Fibroblast of lung (primary cell): ENCODE measurements at regions not wholly inside any gene's neighbourhood (a gene's known extent, or its start where the extent isn't known, plus 50 kb on each side); places are given as distances from the start of the nearest gene placed in this dataset.

Experiments used
- DNase-seq, 2 donors: peaks; one replicate each; pipeline versions ENCODE4 v3.0.0 to v3.0.0-alpha.2; 2010; ENCODE audit warnings: low read depth in 2 of 2
- H2AFZ ChIP-seq: 2 replicates; pipeline ENCODE4 v1.5.1; 2012; ENCODE audit warnings: low read length, control low read depth, inconsistent platforms
- H3K27ac ChIP-seq: 2 replicates; pipeline ENCODE4 v1.5.1; 2011; ENCODE audit warnings: low read length, control low read depth; ENCODE audit not compliant: insufficient read depth
- H3K27me3 ChIP-seq: 2 replicates; pipeline ENCODE4 v1.5.1; 2011; ENCODE audit warnings: mild to moderate bottlenecking, low read length; ENCODE audit not compliant: control insufficient read depth, insufficient read depth
- H3K36me3 ChIP-seq: 2 replicates; pipeline ENCODE4 v1.5.1; 2011; ENCODE audit warnings: low read length; ENCODE audit not compliant: control insufficient read depth, insufficient read depth
- H3K4me1 ChIP-seq: 2 replicates; pipeline ENCODE4 v1.5.1; 2011; ENCODE audit warnings: low read length; ENCODE audit not compliant: control insufficient read depth, insufficient read depth; ENCODE audit errors: extremely low read depth
- H3K4me2 ChIP-seq: 2 replicates; pipeline ENCODE4 v1.5.1; 2011; ENCODE audit warnings: low read length, control low read depth; ENCODE audit not compliant: insufficient read depth; ENCODE audit errors: extremely low read depth
- H3K4me3 ChIP-seq, 4 experiments: fragments of 200-600 bp in 1 of 4; sonication (generic) in 1 of 4; replicated peaks in 1 of 4; 2 replicates each; pipeline ENCODE4 v1.5.1; 2011 to 2016; ENCODE audit warnings: low read length in 4 of 4, low read depth in 3 of 4, mild to moderate bottlenecking in 3 of 4, control low read depth in 2 of 4, inconsistent platforms in 1 of 4, mixed read lengths in 1 of 4; ENCODE audit not compliant: insufficient read depth in 1 of 4; ENCODE audit errors: control extremely low read depth in 1 of 4
- H3K79me2 ChIP-seq: 2 replicates; pipeline ENCODE4 v1.5.1; 2012; ENCODE audit warnings: mild to moderate bottlenecking, low read length, inconsistent platforms; ENCODE audit not compliant: control insufficient read depth, insufficient read depth
- H3K9ac ChIP-seq: 2 replicates; pipeline ENCODE4 v1.5.1; 2011; ENCODE audit warnings: mild to moderate bottlenecking, low read length, control low read depth; ENCODE audit not compliant: insufficient read depth
- H3K9me3 ChIP-seq: 2 replicates; pipeline ENCODE4 v1.5.1; 2012; ENCODE audit warnings: low read depth, low read length; ENCODE audit not compliant: control insufficient read depth, insufficient read depth
- H4K20me1 ChIP-seq: 2 replicates; pipeline ENCODE4 v1.5.1; 2011; ENCODE audit warnings: low read length; ENCODE audit not compliant: control insufficient read depth, insufficient read depth; ENCODE audit errors: extremely low read depth
- CTCF ChIP-seq, 2 donors: IDR thresholded peaks in 1 of 2; conservative IDR thresholded peaks in 1 of 2; 1 replicate in 1 of 2; 2 replicates in 1 of 2; pipeline ENCODE4 v1.5.1; 2011 to 2012; ENCODE audit warnings: low read length in 2 of 2, control low read depth in 1 of 2, inconsistent platforms in 1 of 2, low read depth in 1 of 2, mild to moderate bottlenecking in 1 of 2
- EZH2 ChIP-seq: IDR thresholded peaks from 2 replicates; pipeline ENCODE4 v1.5.1; 2012; ENCODE audit warnings: low read length, control low read depth, mild to moderate bottlenecking; ENCODE audit errors: missing control alignments

DNA sequence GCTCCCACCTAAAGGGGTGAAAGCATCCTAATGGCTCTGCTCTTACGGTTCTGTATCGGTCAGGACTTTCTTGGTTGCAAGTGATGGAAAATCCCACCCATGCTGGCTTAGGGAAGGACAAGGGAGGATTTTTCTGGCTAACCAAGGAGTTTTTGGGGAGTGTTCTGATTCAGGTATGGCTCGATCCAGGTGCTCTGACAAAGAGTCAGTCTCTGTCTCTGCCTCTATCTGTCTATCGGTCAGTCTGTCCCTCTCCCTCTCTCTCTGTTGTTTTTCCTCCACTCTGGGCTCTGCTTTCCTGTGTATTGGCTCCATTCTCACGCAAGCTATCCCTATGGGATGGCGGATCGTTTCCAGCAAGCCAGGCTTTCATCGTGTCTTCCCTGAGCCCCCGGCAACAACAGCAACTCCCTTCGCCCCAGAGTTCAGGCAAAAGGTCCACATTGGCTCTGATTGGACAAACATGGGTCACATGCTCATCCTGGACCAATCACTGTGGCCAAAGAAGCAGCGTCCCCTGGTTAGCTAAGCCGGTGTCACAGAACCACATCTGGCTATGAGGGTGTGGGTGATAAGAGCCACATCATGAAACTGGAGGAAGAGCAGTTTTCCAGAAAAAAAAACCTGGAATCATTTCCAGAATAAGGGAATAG lies 160.3 kb downstream of the BMP7 start:
- Histone ChIP-seq H3K27ac (no peak overlapping the region), H3K27me3 (no peaks in the 10 kb centered on the region), H3K4me1 (no peaks in the 10 kb centered on the region), H3K79me2 (no peaks in the 10 kb centered on the region), H2AFZ (no peak overlapping the region), H3K9me3 (no peaks in the 10 kb centered on the region), H3K36me3 (no peaks in the 10 kb centered on the region), H3K4me2 (no peak overlapping the region), H4K20me1 (no peaks in the 10 kb centered on the region), H3K4me3 (no peak overlapping the region), H3K9ac (no peak overlapping the region)
- no peak for DNase-seq
- no peak for TF ChIP-seq EZH2
- no peak for TF ChIP-seq CTCF (conservative IDR thresholded peaks at IDR 0.05 in 1 of 2, IDR thresholded peaks at IDR 0.05 in 1 of 2; ENCODE audit: low read depth in 1 of 2, low read length in 2 of 2)

DNA sequence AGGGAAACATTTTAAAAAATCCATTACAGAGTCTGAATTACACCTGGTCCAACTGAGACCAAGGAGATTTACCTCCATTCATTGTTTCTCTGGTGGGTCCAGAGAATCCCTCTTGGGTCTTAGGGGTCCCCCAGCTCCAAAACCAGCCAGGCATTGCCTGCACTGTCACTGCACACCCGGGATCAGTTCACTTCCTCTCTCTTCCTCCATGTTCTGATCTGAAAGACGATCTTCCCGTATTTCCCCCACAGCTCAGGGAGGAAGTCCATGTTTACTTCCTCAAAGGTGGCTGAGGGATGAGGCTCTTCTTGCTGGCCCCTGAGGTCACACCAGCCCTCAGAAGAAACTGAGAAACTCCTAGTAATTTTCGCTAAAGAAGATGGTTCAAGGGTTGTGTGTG lies 159.7 kb downstream of the BMP7 start:
- Histone ChIP-seq H3K9ac (no peak overlapping the region), H4K20me1 (no peaks in the 10 kb centered on the region), H3K9me3 (no peaks in the 10 kb centered on the region), H2AFZ (no peak overlapping the region), H3K4me2 (no peak overlapping the region), H3K4me3 (no peak overlapping the region), H3K27ac (no peak overlapping the region), H3K4me1 (no peaks in the 10 kb centered on the region), H3K36me3 (no peaks in the 10 kb centered on the region), H3K27me3 (no peaks in the 10 kb centered on the region), H3K79me2 (no peaks in the 10 kb centered on the region)
- no peak for DNase-seq
- TF ChIP-seq CTCF (conservative IDR thresholded peaks at IDR 0.05 in 1 of 2, IDR thresholded peaks at IDR 0.05 in 1 of 2; ENCODE audit: low read depth in 1 of 2, low read length in 2 of 2), result no peak
- TF ChIP-seq EZH2, result no peak

GRCh38 chr20:57107208-57107607 lies 159.2 kb downstream of the BMP7 start:
- no peaks in the 10 kb centered on the region for H3K36me3 ChIP-seq
- H2AFZ ChIP-seq, result no peak overlapping the region
- no peaks in the 10 kb centered on the region for H3K27me3 ChIP-seq
- H3K9ac ChIP-seq, result no peak overlapping the region
- no peaks in the 10 kb centered on the region for H3K9me3 ChIP-seq
- H3K79me2 ChIP-seq, result no peaks in the 10 kb centered on the region
- H3K4me1 ChIP-seq, result no peaks in the 10 kb centered on the region
- no peak for DNase-seq
- TF ChIP-seq EZH2, result no peak
- no peak for TF ChIP-seq CTCF (conservative IDR thresholded peaks at IDR 0.05 in 1 of 2, IDR thresholded peaks at IDR 0.05 in 1 of 2; ENCODE audit: low read depth in 1 of 2, low read length in 2 of 2)
- H3K4me3 ChIP-seq, result no peak overlapping the region
- no peak overlapping the region for H3K27ac ChIP-seq
- H3K4me2 ChIP-seq, result no peak overlapping the region
- H4K20me1 ChIP-seq, result no peaks in the 10 kb centered on the region
